Common myeloid progenitor, CD34-positive (primary cell): ENCODE measurements at regions not wholly inside any gene's neighbourhood (a gene's known extent, or its start where the extent isn't known, plus 50 kb on each side); places are given as distances from the start of the nearest gene placed in this dataset.

Experiments used
- CTCF ChIA-PET: fragments of 350-600 bp; sonication (Branson Sonifier 250); formaldehyde crosslinking; loops from one replicate; lab custom pipeline; 2021; ENCODE audit warnings: antibody characterized with exemption; lab: Charles Lee
- POLR2A ChIA-PET: fragments of 350-600 bp; sonication (Branson Sonifier 250); formaldehyde crosslinking; loops from one replicate; lab custom pipeline; 2021; ENCODE audit warnings: antibody characterized with exemption; lab: Charles Lee
- DNase-seq, 3 donors: peaks; one replicate each; pipeline versions ENCODE4 v3.0.0 to v3.0.0-alpha.2; 2013
- H3K27ac ChIP-seq, 2 experiments: 1 replicate in 1 of 2; 2 replicates in 1 of 2; pipeline ENCODE4 v1.7.0; 2013; ENCODE audit warnings: inconsistent platforms in 2 of 2, low read length in 2 of 2, mild to moderate bottlenecking in 2 of 2, low read depth in 1 of 2, moderate library complexity in 1 of 2; ENCODE audit not compliant: severe bottlenecking in 2 of 2, insufficient read depth in 1 of 2, poor library complexity in 1 of 2
- H3K27me3 ChIP-seq, 5 experiments: replicated peaks in 2 of 5; 1 replicate in 3 of 5; 2 replicates in 2 of 5; pipeline versions ENCODE4 v1.6.1 to v1.7.0; 2013; ENCODE audit warnings: low read length in 4 of 5, mild to moderate bottlenecking in 2 of 5, moderate library complexity in 2 of 5, inconsistent platforms in 1 of 5; ENCODE audit not compliant: insufficient read depth in 5 of 5, control insufficient read depth in 4 of 5
- H3K36me3 ChIP-seq, 4 experiments: 1 replicate in 2 of 4; 2 replicates in 2 of 4; pipeline versions ENCODE4 v1.6.1 to v1.7.0; 2013; ENCODE audit warnings: low read length in 3 of 4, control low read depth in 1 of 4, mild to moderate bottlenecking in 1 of 4; ENCODE audit not compliant: control insufficient read depth in 4 of 4, insufficient read depth in 4 of 4
- H3K4me1 ChIP-seq, 4 experiments: 1 replicate in 3 of 4; 2 replicates in 1 of 4; pipeline versions ENCODE4 v1.6.1 to v1.7.1; 2013; ENCODE audit warnings: low read length in 3 of 4, mild to moderate bottlenecking in 3 of 4, control low read depth in 1 of 4, inconsistent platforms in 1 of 4, moderate library complexity in 1 of 4; ENCODE audit not compliant: control insufficient read depth in 4 of 4, insufficient read depth in 4 of 4; ENCODE audit errors: control extremely low read depth in 1 of 4
- H3K4me3 ChIP-seq, 7 experiments: 1 replicate in 4 of 7; 2 replicates in 3 of 7; pipeline versions ENCODE4 v1.5.1 to v1.7.0; 2013; ENCODE audit warnings: mild to moderate bottlenecking in 7 of 7, low read length in 6 of 7, moderate library complexity in 6 of 7, inconsistent platforms in 2 of 7, low read depth in 2 of 7, control low read depth in 1 of 7; ENCODE audit not compliant: insufficient read depth in 4 of 7, control insufficient read depth in 1 of 7; ENCODE audit errors: extremely low read depth in 1 of 7
- H3K9me3 ChIP-seq, 5 experiments: 1 replicate in 4 of 5; 2 replicates in 1 of 5; pipeline versions ENCODE4 v1.6.1 to v1.7.1; 2013; ENCODE audit warnings: low read length in 4 of 5, mild to moderate bottlenecking in 2 of 5, inconsistent platforms in 1 of 5, low read depth in 1 of 5, moderate library complexity in 1 of 5; ENCODE audit not compliant: control insufficient read depth in 4 of 5, insufficient read depth in 2 of 5; ENCODE audit errors: control extremely low read depth in 1 of 5
- WGBS: methylation state at CpG from one replicate; pipeline ENCODE4 v1.1.5; 2013; ENCODE audit not compliant: insufficient coverage; 5-methylcytosine and 5-hydroxymethylcytosine counted together

DNA sequence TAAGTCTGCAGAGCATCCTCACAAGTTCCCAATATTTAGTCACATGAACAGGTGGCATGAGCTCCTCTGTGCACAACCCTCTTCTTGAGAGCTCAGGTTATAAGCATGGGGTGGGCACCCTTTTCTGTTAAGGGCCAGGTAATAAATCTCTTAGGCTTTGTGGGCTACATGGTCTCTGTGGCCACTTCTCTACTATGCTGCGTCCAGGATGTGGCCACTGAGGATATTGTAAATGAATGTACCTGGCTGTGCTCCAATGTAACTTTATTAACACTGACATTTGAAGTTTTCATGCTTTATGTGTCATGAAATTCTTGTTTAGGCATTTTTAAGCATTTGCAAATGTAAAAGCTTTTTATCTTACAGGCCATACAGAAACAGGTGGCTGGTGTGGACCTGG, 116.8 kb upstream of the ST6GAL2 start:
- Histone ChIP-seq H3K4me3 (no peak overlapping the region), H3K27me3 (no peaks in the 10 kb centered on the region), H3K4me1 (no peaks in the 10 kb centered on the region), H3K9me3 (peaks cover 0 to 2% (median 0%) of the 10 kb centered on the region in 5 experiments), H3K36me3 (no peaks in the 10 kb centered on the region), H3K27ac (no peak overlapping the region)
- CTCF ChIA-PET: no interaction called here
- WGBS: no CpG with 5 or more reads among the region's 1 CpG
- POLR2A ChIA-PET: interaction anchor here (0.5 kb wide), 1 partner anchor 434 kb away, joined by 3 read pairs; no protein-coding TSS in a partner anchor
- DNase-seq: peak in 1 of 3 donors; percentile 22

DNA sequence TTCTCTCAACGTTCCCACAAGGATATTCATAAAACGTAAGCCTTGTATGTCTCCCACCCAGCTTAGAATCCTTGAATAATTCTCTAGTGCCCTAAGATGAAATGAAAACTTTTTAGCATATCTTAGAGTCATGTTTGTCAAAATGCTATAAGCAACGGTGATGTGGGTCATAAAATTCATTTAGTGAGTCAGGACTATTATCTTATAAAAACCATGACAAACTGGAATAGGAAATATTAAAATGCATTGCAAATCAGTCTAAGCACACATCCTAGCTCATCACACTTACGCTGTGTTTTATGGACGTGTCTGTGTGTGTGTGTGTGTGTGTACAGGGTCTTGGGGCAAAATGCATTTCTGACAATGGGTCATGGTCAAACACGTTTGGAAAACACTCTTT, 119.9 kb upstream of the ST6GAL2 start:
- Histone ChIP-seq H3K27ac (no peak overlapping the region), H3K36me3 (no peaks in the 10 kb centered on the region), H3K27me3 (no peaks in the 10 kb centered on the region), H3K9me3 (no peaks in the 10 kb centered on the region), H3K4me1 (no peaks in the 10 kb centered on the region), H3K4me3 (no peak overlapping the region)
- POLR2A ChIA-PET: no interaction called here
- no peak for DNase-seq
- 93% methylated on average over 2 of the region's 6 CpGs for WGBS
- CTCF ChIA-PET: no interaction called here

DNA sequence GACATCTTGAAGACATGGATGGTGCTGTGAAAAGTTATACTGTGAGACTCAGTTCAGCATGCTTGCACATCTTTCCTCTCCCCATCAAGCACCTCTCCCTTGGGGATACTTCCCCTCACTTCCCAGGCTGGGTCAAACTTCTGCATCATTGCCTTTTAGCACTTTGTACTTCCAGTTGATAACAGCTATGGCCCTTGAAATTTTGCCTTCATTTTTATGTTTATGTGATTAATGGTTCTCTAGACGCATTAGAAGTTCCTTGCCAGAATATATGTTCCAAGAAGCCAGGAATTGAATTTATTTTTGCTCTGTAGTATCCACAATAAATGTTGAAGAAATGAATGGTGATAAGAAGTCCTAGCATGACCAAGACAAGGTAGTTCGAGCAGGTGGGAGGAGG, 120.9 kb upstream of the ST6GAL2 start:
- POLR2A ChIA-PET: no interaction called here
- 100% methylated on average over 1 of the region's 2 CpGs for WGBS
- H3K36me3 ChIP-seq: no peaks in the 10 kb centered on the region

DNA sequence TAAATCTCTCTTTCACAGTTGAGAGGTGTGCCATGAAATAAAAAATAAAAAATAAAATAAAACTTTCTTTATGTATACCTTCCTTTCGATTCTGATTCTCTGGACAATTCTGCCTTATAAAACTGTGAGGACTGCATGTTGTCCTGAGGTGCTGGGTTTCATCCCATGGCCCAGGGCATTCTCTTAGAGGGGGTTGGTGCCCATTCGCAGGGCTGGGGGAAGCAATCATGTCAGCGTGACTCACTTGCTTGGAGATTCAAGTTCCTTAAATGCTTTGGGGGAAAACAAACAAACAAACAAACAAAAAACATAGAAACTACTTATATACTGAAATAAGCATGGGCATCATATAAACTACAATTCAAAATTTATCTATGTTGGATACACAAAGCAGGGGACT, 122.0 kb upstream of the ST6GAL2 start:
- Histone ChIP-seq H3K27me3 (no peaks in the 10 kb centered on the region), H3K4me1 (no peaks in the 10 kb centered on the region), H3K36me3 (no peaks in the 10 kb centered on the region), H3K27ac (no peak overlapping the region), H3K9me3 (no peaks in the 10 kb centered on the region), H3K4me3 (no peak overlapping the region)
- no peak for DNase-seq
- CTCF ChIA-PET: no interaction called here
- POLR2A ChIA-PET: no interaction called here
- 80% methylated on average over 1 of the region's 3 CpGs for WGBS

More for the DNA sequence above, 120.9 kb upstream of the ST6GAL2 start:
- no peaks in the 10 kb centered on the region for H3K4me1 ChIP-seq
- no peak overlapping the region for H3K27ac ChIP-seq
- no peaks in the 10 kb centered on the region for H3K27me3 ChIP-seq
- H3K9me3 ChIP-seq: no peaks in the 10 kb centered on the region
- no peak for DNase-seq
- CTCF ChIA-PET: no interaction called here
- no peak overlapping the region for H3K4me3 ChIP-seq

DNA sequence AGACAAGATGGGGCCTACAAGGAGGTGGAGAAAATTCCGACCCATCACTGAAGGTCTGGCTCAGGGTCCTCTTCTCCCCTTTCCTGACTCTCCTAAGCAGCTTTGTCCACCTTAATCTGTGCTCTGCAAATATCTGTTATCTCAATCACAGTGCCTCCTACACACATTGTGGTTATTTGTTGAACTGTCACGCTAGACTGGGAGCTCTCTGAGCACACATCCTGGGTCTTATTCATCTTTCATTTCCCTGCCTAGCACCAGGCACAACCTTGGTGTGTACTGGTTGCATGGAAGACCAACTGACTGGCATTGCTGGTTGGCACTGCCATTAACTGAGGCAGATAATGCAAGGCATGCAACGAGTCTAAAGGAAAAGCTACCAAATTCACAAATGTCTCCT, 122.9 kb upstream of the ST6GAL2 start:
- no peaks in the 10 kb centered on the region for H3K27me3 ChIP-seq
- H3K36me3 ChIP-seq: no peaks in the 10 kb centered on the region
- H3K4me3 ChIP-seq: no peak overlapping the region
- no peaks in the 10 kb centered on the region for H3K4me1 ChIP-seq
- CTCF ChIA-PET: no interaction called here
- no peak for DNase-seq
- no peak overlapping the region for H3K27ac ChIP-seq
- whole genome bisulfite sequencing: 93% methylated on average over 2 of the region's 3 CpGs
- no peaks in the 10 kb centered on the region for H3K9me3 ChIP-seq
- POLR2A ChIA-PET: no interaction called here

DNA sequence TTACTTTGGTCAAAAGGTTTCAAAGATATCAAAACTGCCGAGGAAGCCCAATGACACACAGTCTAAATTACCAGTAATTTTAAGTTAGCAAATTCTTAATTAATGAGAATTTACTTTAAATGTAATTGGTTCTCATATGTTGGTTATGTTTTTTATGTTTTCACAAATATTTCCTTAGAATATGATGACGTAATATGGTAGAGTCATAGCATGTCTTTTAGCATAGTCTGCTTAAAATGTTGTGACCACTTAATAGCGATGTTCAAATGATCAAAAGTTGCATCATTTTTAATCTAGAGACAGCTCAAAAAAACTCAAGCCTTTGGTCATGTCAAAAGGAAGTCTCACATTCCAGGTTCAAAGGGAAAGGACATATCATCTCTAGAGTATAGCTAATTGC, 123.3 kb upstream of the ST6GAL2 start:
- Histone ChIP-seq H3K4me3 (no peak overlapping the region), H3K36me3 (no peaks in the 10 kb centered on the region), H3K4me1 (no peaks in the 10 kb centered on the region), H3K27me3 (no peaks in the 10 kb centered on the region), H3K27ac (no peak overlapping the region), H3K9me3 (no peaks in the 10 kb centered on the region)
- ChIA-PET CTCF (no interaction called here), POLR2A (no interaction called here)
- DNase-seq: no peak
- 100% methylated on average over 2 of the region's 3 CpGs for WGBS

DNA sequence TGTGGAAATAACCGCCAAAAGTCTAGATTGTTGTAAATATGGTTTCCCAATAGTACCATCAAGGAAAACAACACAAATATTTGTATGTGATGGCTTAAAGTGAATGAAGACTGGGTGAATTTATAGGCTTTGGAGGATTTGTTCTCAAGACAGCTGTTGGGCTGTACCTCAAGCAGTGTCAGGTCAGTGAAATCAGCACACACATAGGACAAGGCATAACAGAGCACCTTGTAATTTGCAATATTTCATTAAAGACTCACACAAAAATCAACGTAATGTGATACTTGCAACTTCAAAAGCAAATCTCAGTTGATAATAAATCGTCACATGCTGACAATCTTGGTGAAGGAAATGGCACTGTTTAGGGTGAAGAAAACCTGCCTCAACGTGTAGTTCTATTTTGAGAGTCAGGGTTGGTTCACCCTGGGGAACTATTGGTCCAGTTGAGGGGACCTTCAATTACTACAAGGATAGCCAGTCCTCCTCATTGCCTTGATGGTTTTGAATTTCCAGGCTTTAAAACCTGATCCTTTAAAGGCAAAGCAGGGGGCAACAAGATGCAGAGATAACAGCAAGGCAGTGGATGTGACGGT, 126.8 kb upstream of the ST6GAL2 start:
- Histone ChIP-seq H3K36me3 (no peaks in the 10 kb centered on the region), H3K4me3 (no peak overlapping the region), H3K9me3 (peaks cover 0 to under 1% (median 0%) of the 10 kb centered on the region in 5 experiments), H3K4me1 (no peaks in the 10 kb centered on the region), H3K27me3 (no peaks in the 10 kb centered on the region), H3K27ac (no peak overlapping the region)
- DNase-seq: no peak
- WGBS: 96% methylated on average over 4 of the region's 5 CpGs
- POLR2A ChIA-PET: no interaction called here
- CTCF ChIA-PET: no interaction called here
